DMS53 (cell line): ENCODE measurements at regions not wholly inside any gene's neighbourhood (a gene's known extent, or its start where the extent isn't known, plus 50 kb on each side); places are given as distances from the start of the nearest gene placed in this dataset.

ENCODE experiments used
- DNase-seq: peaks from one replicate; lab custom pipeline; 2025; lab: John Stamatoyannopoulos, UW

DNA sequence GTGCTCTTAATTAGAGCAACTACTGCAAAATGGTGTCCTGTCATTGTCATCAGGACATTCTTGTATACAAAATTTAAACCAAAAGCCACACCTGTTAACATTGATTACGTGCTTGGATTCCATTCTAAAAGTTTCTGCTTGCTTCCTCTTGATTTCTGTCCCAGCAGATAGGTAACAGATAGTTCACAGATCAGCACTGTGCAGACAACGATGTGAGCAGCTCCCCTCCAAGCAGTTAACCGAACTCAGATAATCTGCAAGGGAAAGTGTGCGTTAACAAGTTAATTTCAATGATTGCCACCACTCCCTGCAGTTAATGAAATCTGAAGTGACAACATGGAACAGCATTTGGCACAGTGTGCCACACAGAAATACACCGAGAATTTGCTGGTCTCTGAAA lies 54.4 kb upstream of the RELL1 start:
- DNase-seq, result no peak

DNA sequence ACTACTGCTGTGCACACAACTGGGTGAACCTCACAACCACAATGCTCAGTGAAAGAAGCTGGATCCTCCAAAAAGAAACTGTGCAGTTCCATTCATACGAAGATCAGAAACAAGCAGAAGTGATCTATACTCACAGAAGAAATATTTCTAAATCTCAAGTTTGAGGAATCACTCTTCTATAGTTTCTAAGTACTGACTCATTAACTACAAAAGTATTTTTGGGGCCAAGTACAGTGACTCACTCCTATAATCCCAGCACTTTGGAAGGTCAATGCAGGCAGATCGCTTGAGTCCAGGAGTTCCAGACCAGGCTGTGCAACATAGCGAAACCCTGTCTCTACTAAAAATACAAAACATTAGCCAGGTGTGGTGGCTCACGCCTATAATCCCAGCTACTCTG lies 51.3 kb upstream of the RELL1 start:
- no peak for DNase-seq
